Left ventricle myocardium inferior (tissue), 1 donor: ENCODE measurements at regions not wholly inside any gene's neighbourhood (a gene's known extent, or its start where the extent isn't known, plus 50 kb on each side); places are given as distances from the start of the nearest gene placed in this dataset.

Experiments used
- DNase-seq: peaks from one replicate; pipeline ENCODE4 v3.0.0-alpha.2; 2020
- H3K27ac ChIP-seq: fragments of 200-600 bp; replicated peaks from 2 replicates; pipeline ENCODE4 v1.8.0; 2021
- H3K27me3 ChIP-seq: fragments of 200-600 bp; 2 replicates; pipeline ENCODE4 v1.8.0; 2021; ENCODE audit warnings: low read depth
- H3K36me3 ChIP-seq: fragments of 200-600 bp; 2 replicates; pipeline ENCODE4 v1.8.0; 2021
- H3K4me1 ChIP-seq: fragments of 200-600 bp; 2 replicates; pipeline ENCODE4 v1.8.0; 2021
- H3K4me3 ChIP-seq: fragments of 200-600 bp; 2 replicates; pipeline ENCODE4 v1.8.0; 2021; ENCODE audit warnings: mild to moderate bottlenecking, moderate library complexity
- H3K9me3 ChIP-seq: fragments of 200-600 bp; replicated peaks from 2 replicates; pipeline ENCODE4 v1.8.0; 2021
- CTCF ChIP-seq: fragments of 200-600 bp; IDR thresholded peaks from 2 replicates; pipeline ENCODE4 v1.8.0; 2021; ENCODE audit warnings: antibody characterized with exemption, mild to moderate bottlenecking, borderline replicate concordance
- intact Hi-C: fragments of 100-400 bp; cut with micrococcal nuclease; formaldehyde crosslinking; loops from one replicate; pipeline ENCODE4 v1.11.0; 2022
- donor health status: DM: no; HTN: yes; CAD: no; lungs with severe emphysema.

- H3K36me3 ChIP-seq = no peaks in the 10 kb centered on the region
- no peak overlapping the region for H3K4me3 ChIP-seq
- H3K9me3 ChIP-seq = no peaks in the 10 kb centered on the region
- TF ChIP-seq CTCF = no peak
- no peak for DNase-seq
- H3K27me3 ChIP-seq = peaks cover 1% of the 10 kb centered on the region
- intact Hi-C loops = no loop called here
- H3K27ac ChIP-seq = no peak overlapping the region
- H3K4me1 ChIP-seq = peaks cover 15% of the 10 kb centered on the region
Measured at GRCh38 chr11:111444040-111444439, 65.0 kb upstream of the POU2AF1 start.

GRCh38 chr11:111443640-111444039 lies 64.6 kb upstream of the POU2AF1 start:
- H3K27me3 ChIP-seq = no peaks in the 10 kb centered on the region
- no peak for TF ChIP-seq CTCF
- intact Hi-C loops = no loop called here

GRCh38 chr11:111443032-111443431 lies 64.0 kb upstream of the POU2AF1 start:
- DNase-seq = no peak
- Histone ChIP-seq H3K27ac (no peak overlapping the region), H3K4me3 (no peak overlapping the region), H3K4me1 (peaks cover 15% of the 10 kb centered on the region), H3K27me3 (no peaks in the 10 kb centered on the region), H3K36me3 (no peaks in the 10 kb centered on the region), H3K9me3 (no peaks in the 10 kb centered on the region)
- TF ChIP-seq CTCF = no peak
- intact Hi-C loops = no loop called here

More at GRCh38 chr11:111443640-111444039, 64.6 kb upstream of the POU2AF1 start:
- Histone ChIP-seq H3K27ac (no peak overlapping the region), H3K4me3 (no peak overlapping the region), H3K36me3 (no peaks in the 10 kb centered on the region), H3K9me3 (no peaks in the 10 kb centered on the region), H3K4me1 (peaks cover 15% of the 10 kb centered on the region)
- DNase-seq = no peak

GRCh38 chr11:111441443-111441842 lies 62.4 kb upstream of the POU2AF1 start:
- intact Hi-C loops = no loop called here
- H3K9me3 ChIP-seq = no peaks in the 10 kb centered on the region
- no peaks in the 10 kb centered on the region for H3K36me3 ChIP-seq
- H3K27me3 ChIP-seq = no peaks in the 10 kb centered on the region
- TF ChIP-seq CTCF = no peak
- H3K27ac ChIP-seq = no peak overlapping the region
- peaks cover 12% of the 10 kb centered on the region for H3K4me1 ChIP-seq
- no peak overlapping the region for H3K4me3 ChIP-seq
- no peak for DNase-seq

GRCh38 chr11:111440416-111441205 lies 61.5 kb upstream of the POU2AF1 start:
- H3K27ac ChIP-seq = no peak overlapping the region
- DNase-seq = no peak

More at GRCh38 chr11:111440416-111441205, 61.5 kb upstream of the POU2AF1 start:
- no peak for TF ChIP-seq CTCF
- no peak overlapping the region for H3K4me3 ChIP-seq
- intact Hi-C loops = no loop called here
- no peaks in the 10 kb centered on the region for H3K27me3 ChIP-seq
- H3K4me1 ChIP-seq = peaks cover 5% of the 10 kb centered on the region
- no peaks in the 10 kb centered on the region for H3K36me3 ChIP-seq
- no peaks in the 10 kb centered on the region for H3K9me3 ChIP-seq
